ENCODE measurements at regions not wholly inside any gene's neighbourhood (a gene's known extent, or its start where the extent isn't known, plus 50 kb on each side); places are given as distances from the start of the nearest gene placed in this dataset.

- Histone ChIP-seq H3K9ac (ENCODE audit: insufficient read depth in 1 of 2, low read depth in 2 of 2, low read length in 2 of 2) (no peak overlapping the region), H3K4me3 (no peak overlapping the region), H3K27me3 (ENCODE audit: control insufficient read depth in 2 of 2, insufficient read depth in 2 of 2, low read length in 2 of 2) (no peaks in the 10 kb centered on the region), H3K9me3 (replicated peaks; ENCODE audit: control insufficient read depth, insufficient read depth, low read depth, low read length) (no peaks in the 10 kb centered on the region), H4K20me1 (replicated peaks; ENCODE audit: control insufficient read depth, insufficient read depth, low read length) (no peaks in the 10 kb centered on the region), H3K4me2 (ENCODE audit: insufficient read depth, low read length) (no peak overlapping the region), H3K79me2 (ENCODE audit: control insufficient read depth, insufficient read depth, low read length) (no peaks in the 10 kb centered on the region), H3K4me1 (replicated peaks in 1 of 2; ENCODE audit: control insufficient read depth in 2 of 2, insufficient read depth in 2 of 2, low read length in 2 of 2) (no peaks in the 10 kb centered on the region), H3K27ac (ENCODE audit: extremely low read depth, low read depth, low read length) (no peak overlapping the region), H3K36me3 (ENCODE audit: control insufficient read depth, insufficient read depth, low read length) (no peaks in the 10 kb centered on the region), H2AFZ (ENCODE audit: low read depth, low read length) (no peak overlapping the region), H3K9me1 (ENCODE audit: control insufficient read depth, insufficient read depth, low read length) (no peaks in the 10 kb centered on the region)
- POLR2A ChIA-PET: no interaction called here
- TF ChIP-seq ZNF121 (CRISPR knock-in tag; conservative IDR thresholded peaks at IDR 0.05) (no peak), SRSF9 (IDR thresholded peaks at IDR 0.05; ENCODE audit: borderline replicate concordance, low read depth, low read length) (no peak), ETS1 (conservative IDR thresholded peaks at IDR 0.05; ENCODE audit: control insufficient read depth, low read depth, low read length) (no peak), XRCC5 (IDR thresholded peaks at IDR 0.05; ENCODE audit: low read depth, low read length) (no peak)
- no TSS peak for BruUV-seq (replicated peaks)
- CTCF ChIA-PET (ENCODE audit: low intra/inter-chr PET ratio): no interaction called here
- WGBS (ENCODE audit: insufficient coverage, low coverage, missing lambda C conversion rate): 0% methylated on average over 1 of the region's 1 CpG
- intact Hi-C loops (cut with micrococcal nuclease) (no loop called here), in situ Hi-C loops (cut with MboI) (no loop called here)
- FAIRE-seq: no peak
- no peak for ATAC-seq
- no peak for DNase-seq (ENCODE audit: extremely low read depth in 1 of 4, low spot score in 3 of 4)
Observed at GRCh38 chr9:86500031-86500430, 145.8 kb upstream of the TUT7 start.

GRCh38 chr9:86494644-86495111 is 140.5 kb upstream of the TUT7 start:
- ATAC-seq: no peak
- H3K4me2 ChIP-seq (ENCODE audit: insufficient read depth, low read length): no peak overlapping the region
- TF ChIP-seq RAD21 (CRISPR knock-in tag; conservative IDR thresholded peaks at IDR 0.05 in 1 of 2, IDR thresholded peaks at IDR 0.05 in 1 of 2) (no peak), JUNB (CRISPR knock-in tag; conservative IDR thresholded peaks at IDR 0.05) (no peak), ZKSCAN1 (IDR thresholded peaks at IDR 0.05; ENCODE audit: low read depth, low read length) (no peak), DEAF1 (CRISPR knock-in tag; IDR thresholded peaks at IDR 0.05) (no peak), HDAC8 (tag; IDR thresholded peaks at IDR 0.05) (no peak), CBX3 (IDR thresholded peaks at IDR 0.05; ENCODE audit: borderline replicate concordance in 1 of 2, low read length in 2 of 2) (no peak)

More at GRCh38 chr9:86494644-86495111, 140.5 kb upstream of the TUT7 start:
- in situ Hi-C loops (cut with MboI): no loop called here
- intact Hi-C loops (cut with micrococcal nuclease): no loop called here
- H3K27ac ChIP-seq (ENCODE audit: extremely low read depth, low read depth, low read length): no peak overlapping the region
- 3% methylated on average over 5 of the region's 5 CpGs for WGBS (ENCODE audit: insufficient coverage, low coverage, missing lambda C conversion rate)
- no peaks in the 10 kb centered on the region for H3K27me3 ChIP-seq (ENCODE audit: control insufficient read depth in 2 of 2, insufficient read depth in 2 of 2, low read length in 2 of 2)
- H3K4me3 ChIP-seq: no peak overlapping the region
- DNase-seq (ENCODE audit: extremely low read depth in 1 of 4, low spot score in 3 of 4) (no peak), FAIRE-seq (no peak)
- BruUV-seq (replicated peaks): no TSS peak
- no peaks in the 10 kb centered on the region for H4K20me1 ChIP-seq (replicated peaks; ENCODE audit: control insufficient read depth, insufficient read depth, low read length)
- CTCF ChIA-PET (ENCODE audit: low intra/inter-chr PET ratio): no interaction called here
- no peaks in the 10 kb centered on the region for H3K9me3 ChIP-seq (replicated peaks; ENCODE audit: control insufficient read depth, insufficient read depth, low read depth, low read length)
- no peak overlapping the region for H2AFZ ChIP-seq (ENCODE audit: low read depth, low read length)
- no peaks in the 10 kb centered on the region for H3K79me2 ChIP-seq (ENCODE audit: control insufficient read depth, insufficient read depth, low read length)
- no peaks in the 10 kb centered on the region for H3K36me3 ChIP-seq (ENCODE audit: control insufficient read depth, insufficient read depth, low read length)
- no peaks in the 10 kb centered on the region for H3K9me1 ChIP-seq (ENCODE audit: control insufficient read depth, insufficient read depth, low read length)
- H3K9ac ChIP-seq (ENCODE audit: insufficient read depth in 1 of 2, low read depth in 2 of 2, low read length in 2 of 2): no peak overlapping the region
- POLR2A ChIA-PET: no interaction called here
- no peaks in the 10 kb centered on the region for H3K4me1 ChIP-seq (replicated peaks in 1 of 2; ENCODE audit: control insufficient read depth in 2 of 2, insufficient read depth in 2 of 2, low read length in 2 of 2)

Measured in K562 (cell line).